ENCODE measurements at regions not wholly inside any gene's neighbourhood (a gene's known extent, or its start where the extent isn't known, plus 50 kb on each side); places are given as distances from the start of the nearest gene placed in this dataset.

- H3K36me3 ChIP-seq (ENCODE audit: control insufficient read depth, insufficient read depth, low read length): no peaks in the 10 kb centered on the region
- no peaks in the 10 kb centered on the region for H4K20me1 ChIP-seq (replicated peaks; ENCODE audit: control insufficient read depth, insufficient read depth, low read length)
- H3K4me2 ChIP-seq (ENCODE audit: insufficient read depth, low read length): no peak overlapping the region
- intact Hi-C loops (cut with micrococcal nuclease): no loop called here
- DNase-seq (ENCODE audit: extremely low read depth in 1 of 4, low spot score in 3 of 4): no peak
- no peaks in the 10 kb centered on the region for H3K27me3 ChIP-seq (ENCODE audit: control insufficient read depth in 2 of 2, insufficient read depth in 2 of 2, low read length in 2 of 2)
- H3K27ac ChIP-seq (ENCODE audit: extremely low read depth, low read depth, low read length): no peak overlapping the region
- no peak overlapping the region for H2AFZ ChIP-seq (ENCODE audit: low read depth, low read length)
- H3K9me1 ChIP-seq (ENCODE audit: control insufficient read depth, insufficient read depth, low read length): no peaks in the 10 kb centered on the region
- ChIA-PET CTCF (ENCODE audit: low intra/inter-chr PET ratio) (no interaction called here), POLR2A (no interaction called here)
- in situ Hi-C loops (cut with MboI): no loop called here
- H3K4me1 ChIP-seq (replicated peaks in 1 of 2; ENCODE audit: control insufficient read depth in 2 of 2, insufficient read depth in 2 of 2, low read length in 2 of 2): no peaks in the 10 kb centered on the region
- H3K9me3 ChIP-seq (replicated peaks; ENCODE audit: control insufficient read depth, insufficient read depth, low read depth, low read length): no peaks in the 10 kb centered on the region
- TF ChIP-seq NCOA1 (IDR thresholded peaks at IDR 0.05; ENCODE audit: low read depth) (no peak), NFYB (IDR thresholded peaks at IDR 0.05; ENCODE audit: extremely low read depth, insufficient read length) (no peak), LEF1 (IDR thresholded peaks at IDR 0.05) (no peak), SMARCE1 (IDR thresholded peaks at IDR 0.05) (no peak), POLR2H (tag; IDR thresholded peaks at IDR 0.05; ENCODE audit: low read depth) (no peak), SLC30A9 (CRISPR knock-in tag; IDR thresholded peaks at IDR 0.05) (no peak)
- TF ChIP-seq, protein P1, sequence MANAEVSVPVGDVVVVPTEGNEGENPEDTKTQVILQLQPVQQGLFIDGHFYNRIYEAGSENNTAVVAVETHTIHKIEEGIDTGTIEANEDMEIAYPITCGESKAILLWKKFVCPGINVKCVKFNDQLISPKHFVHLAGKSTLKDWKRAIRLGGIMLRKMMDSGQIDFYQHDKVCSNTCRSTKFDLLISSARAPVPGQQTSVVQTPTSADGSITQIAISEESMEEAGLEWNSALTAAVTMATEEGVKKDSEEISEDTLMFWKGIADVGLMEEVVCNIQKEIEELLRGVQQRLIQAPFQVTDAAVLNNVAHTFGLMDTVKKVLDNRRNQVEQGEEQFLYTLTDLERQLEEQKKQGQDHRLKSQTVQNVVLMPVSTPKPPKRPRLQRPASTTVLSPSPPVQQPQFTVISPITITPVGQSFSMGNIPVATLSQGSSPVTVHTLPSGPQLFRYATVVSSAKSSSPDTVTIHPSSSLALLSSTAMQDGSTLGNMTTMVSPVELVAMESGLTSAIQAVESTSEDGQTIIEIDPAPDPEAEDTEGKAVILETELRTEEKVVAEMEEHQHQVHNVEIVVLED (CRISPR knock-in tag; IDR thresholded peaks at IDR 0.05): no peak
- no peak overlapping the region for H3K9ac ChIP-seq (ENCODE audit: insufficient read depth in 1 of 2, low read depth in 2 of 2, low read length in 2 of 2)
- no peak for FAIRE-seq
- no peak for ATAC-seq
- no peaks in the 10 kb centered on the region for H3K79me2 ChIP-seq (ENCODE audit: control insufficient read depth, insufficient read depth, low read length)
- BruUV-seq (replicated peaks): no TSS peak
- H3K4me3 ChIP-seq: no peak overlapping the region
- WGBS (ENCODE audit: insufficient coverage, low coverage, missing lambda C conversion rate): 0% methylated on average over 2 of the region's 2 CpGs
Measured at GRCh38 chr9:82356871-82357270, 368.3 kb downstream of the SPATA31D1 start.

All from K562 (cell line).